HL-60 (cell line): ENCODE measurements at regions not wholly inside any gene's neighbourhood (a gene's known extent, or its start where the extent isn't known, plus 50 kb on each side); places are given as distances from the start of the nearest gene placed in this dataset.

ENCODE experiments used
- DNase-seq, 2 experiments: peaks; one replicate each; pipeline ENCODE4 v3.0.0-alpha.2; 2010 to 2020; ENCODE audit warnings: low read depth in 1 of 2, low spot score in 1 of 2
- H3K27ac ChIP-seq: fragments of 250-450 bp; sonication (Bioruptor Pico); replicated peaks from 2 replicates; pipeline ENCODE4 v1.5.1; 2020; ENCODE audit warnings: mild to moderate bottlenecking, moderate library complexity
- H3K27me3 ChIP-seq: fragments of 250-450 bp; sonication (Bioruptor Pico); 2 replicates; pipeline ENCODE4 v1.5.1; 2021; ENCODE audit warnings: mild to moderate bottlenecking, moderate library complexity; ENCODE audit not compliant: insufficient read depth, poor library complexity, severe bottlenecking
- H3K4me3 ChIP-seq: replicated peaks from 2 replicates; pipeline ENCODE4 v1.5.1; 2011; ENCODE audit warnings: mild to moderate bottlenecking, control low read depth, low read length; ENCODE audit not compliant: insufficient read depth
- CTCF ChIP-seq: IDR thresholded peaks from one replicate; pipeline ENCODE4 v1.5.1; 2011; ENCODE audit warnings: low read length, control low read depth, inconsistent platforms; ENCODE audit not compliant: insufficient read depth
- GABPA ChIP-seq: IDR thresholded peaks from 2 replicates; pipeline ENCODE4 v1.6.1; 2012; ENCODE audit warnings: low read depth
- POLR2AphosphoS5 ChIP-seq: IDR thresholded peaks from 2 replicates; pipeline ENCODE4 v1.6.1; 2012; ENCODE audit warnings: low read depth
- REST ChIP-seq: IDR thresholded peaks from 2 replicates; pipeline ENCODE4 v1.6.1; 2012; ENCODE audit warnings: low read depth; ENCODE audit not compliant: insufficient replicate concordance
- SPI1 ChIP-seq: IDR thresholded peaks from 2 replicates; pipeline ENCODE4 v1.6.1; 2012; ENCODE audit warnings: low read depth, mild to moderate bottlenecking, borderline replicate concordance

- H3K27me3 ChIP-seq, result no peaks in the 10 kb centered on the region
Measured at GRCh38 chr10:29171717-29172116, 117.2 kb upstream of the LYZL1 start.

GRCh38 chr10:29174389-29174788 lies 114.5 kb upstream of the LYZL1 start:
- no peak overlapping the region for H3K27ac ChIP-seq
- DNase-seq, result no peak
- H3K27me3 ChIP-seq, result no peaks in the 10 kb centered on the region
- TF ChIP-seq REST (no peak), SPI1 (no peak), GABPA (no peak), CTCF (no peak), POLR2AphosphoS5 (no peak)
- H3K4me3 ChIP-seq, result no peak overlapping the region

More at GRCh38 chr10:29171717-29172116, 117.2 kb upstream of the LYZL1 start:
- no peak for DNase-seq
- TF ChIP-seq POLR2AphosphoS5, result no peak
- no peak for TF ChIP-seq REST
- H3K27ac ChIP-seq, result no peak overlapping the region
- H3K4me3 ChIP-seq, result no peak overlapping the region

- H3K27ac ChIP-seq, result no peak overlapping the region
- H3K27me3 ChIP-seq, result no peaks in the 10 kb centered on the region
- no peak for DNase-seq
- H3K4me3 ChIP-seq, result no peak overlapping the region
- TF ChIP-seq CTCF (no peak), POLR2AphosphoS5 (no peak), REST (no peak), GABPA (no peak), SPI1 (no peak)
Measured at GRCh38 chr10:29176845-29177832, 111.7 kb upstream of the LYZL1 start.
